ENCODE measurements at regions not wholly inside any gene's neighbourhood (a gene's known extent, or its start where the extent isn't known, plus 50 kb on each side); places are given as distances from the start of the nearest gene placed in this dataset.

DNA sequence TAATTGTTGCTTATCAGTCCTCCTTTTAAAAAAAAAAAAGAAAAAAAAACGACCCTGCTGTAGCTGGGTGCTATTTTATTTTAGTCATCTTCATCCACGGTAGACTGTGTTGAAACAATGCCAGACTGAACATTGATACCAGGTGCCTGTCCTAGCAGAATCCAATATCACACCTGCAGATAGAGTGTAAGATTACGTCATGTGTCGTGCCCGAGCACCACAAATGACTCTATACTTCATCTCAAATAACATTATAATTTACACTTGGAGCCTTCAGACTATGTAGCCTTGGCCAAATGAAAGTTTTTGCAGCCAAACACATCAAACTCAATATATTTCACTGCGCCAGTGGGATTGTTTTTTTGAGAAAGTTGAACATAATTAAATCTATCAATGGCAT lies 410.6 kb downstream of the FGF9 start:
- TF ChIP-seq MYC (IDR thresholded peaks at IDR 0.05; ENCODE audit: low read depth, low read length) (no peak), MAX (IDR thresholded peaks at IDR 0.05; ENCODE audit: low read depth, low read length) (no peak), CTCF (IDR thresholded peaks at IDR 0.05; ENCODE audit: low read depth, low read length) (no peak), POLR2A (IDR thresholded peaks at IDR 0.05; ENCODE audit: extremely low read depth, insufficient read length) (no peak)
- no peak for DNase-seq (ENCODE audit: low read depth)
- no peak overlapping the region for H3K4me3 ChIP-seq (ENCODE audit: low read depth, low read length)

DNA sequence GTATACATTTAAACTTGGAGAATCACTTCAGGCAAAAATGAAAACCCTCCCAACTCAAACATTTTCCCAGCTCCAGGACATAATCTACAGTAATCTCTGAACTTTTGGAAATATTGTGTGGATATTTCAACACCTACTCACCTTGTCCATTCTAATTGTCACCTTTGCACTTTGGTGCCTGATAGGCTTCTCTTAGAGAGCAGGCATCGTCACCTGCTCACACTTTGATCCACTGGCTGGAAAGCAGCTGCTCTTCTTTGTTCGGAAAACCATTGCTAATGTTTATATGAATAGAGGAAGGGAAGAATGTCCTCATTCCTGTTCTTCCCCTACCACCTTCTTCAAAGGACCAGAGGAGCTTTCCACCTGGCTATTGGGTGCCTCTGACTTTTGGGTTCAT lies 411.2 kb downstream of the FGF9 start:
- TF ChIP-seq MYC (IDR thresholded peaks at IDR 0.05; ENCODE audit: low read depth, low read length): no peak
- no peak overlapping the region for H3K4me3 ChIP-seq (ENCODE audit: low read depth, low read length)
- no peak for DNase-seq (ENCODE audit: low read depth)

GRCh38 chr13:22082437-22083100 lies 411.7 kb downstream of the FGF9 start:
- H3K4me3 ChIP-seq (ENCODE audit: low read depth, low read length): no peak overlapping the region
- no peak for TF ChIP-seq CTCF (IDR thresholded peaks at IDR 0.05; ENCODE audit: low read depth, low read length)
- no peak for TF ChIP-seq POLR2A (IDR thresholded peaks at IDR 0.05; ENCODE audit: extremely low read depth, insufficient read length)
- no peak for TF ChIP-seq MAX (IDR thresholded peaks at IDR 0.05; ENCODE audit: low read depth, low read length)
- no peak for TF ChIP-seq MYC (IDR thresholded peaks at IDR 0.05; ENCODE audit: low read depth, low read length)
- no peak for DNase-seq (ENCODE audit: low read depth)

DNA sequence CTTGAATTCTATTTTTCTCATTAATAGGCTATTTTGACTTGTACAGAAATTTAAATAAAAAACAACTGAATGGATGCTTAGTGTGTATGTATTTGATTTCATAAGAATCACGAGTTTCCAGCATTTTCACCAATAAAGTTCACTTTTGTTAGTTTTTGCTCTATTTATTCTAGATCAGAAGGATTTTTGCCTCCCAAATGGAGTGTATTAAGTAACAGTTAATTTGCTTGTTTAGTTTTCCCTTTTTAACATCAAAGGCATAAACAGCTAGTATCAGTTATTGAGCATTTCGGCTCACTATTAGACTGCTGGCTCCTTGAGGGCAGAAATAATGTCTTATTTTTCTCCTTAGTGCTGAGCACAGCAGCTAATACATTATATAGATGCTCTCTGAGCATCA lies 414.1 kb downstream of the FGF9 start:
- no peak overlapping the region for H3K4me3 ChIP-seq (ENCODE audit: low read depth, low read length)
- TF ChIP-seq POLR2A (IDR thresholded peaks at IDR 0.05; ENCODE audit: extremely low read depth, insufficient read length) (no peak), MYC (IDR thresholded peaks at IDR 0.05; ENCODE audit: low read depth, low read length) (no peak), MAX (IDR thresholded peaks at IDR 0.05; ENCODE audit: low read depth, low read length) (no peak), CTCF (IDR thresholded peaks at IDR 0.05; ENCODE audit: low read depth, low read length) (no peak)
- DNase-seq (ENCODE audit: low read depth): no peak

GRCh38 chr13:22086597-22087330 lies 415.9 kb downstream of the FGF9 start:
- TF ChIP-seq CTCF (IDR thresholded peaks at IDR 0.05; ENCODE audit: low read depth, low read length) (no peak), MAX (IDR thresholded peaks at IDR 0.05; ENCODE audit: low read depth, low read length) (no peak), POLR2A (IDR thresholded peaks at IDR 0.05; ENCODE audit: extremely low read depth, insufficient read length) (no peak), MYC (IDR thresholded peaks at IDR 0.05; ENCODE audit: low read depth, low read length) (no peak)
- H3K4me3 ChIP-seq (ENCODE audit: low read depth, low read length): no peak overlapping the region
- DNase-seq (ENCODE audit: low read depth): no peak

- no peak for DNase-seq (ENCODE audit: low read depth)
These were observed 419.2 kb downstream of the FGF9 start for GRCh38 chr13:22090106-22090505.

More at GRCh38 chr13:22090106-22090505, 419.2 kb downstream of the FGF9 start:
- no peak overlapping the region for H3K4me3 ChIP-seq (ENCODE audit: low read depth, low read length)
- TF ChIP-seq MAX (IDR thresholded peaks at IDR 0.05; ENCODE audit: low read depth, low read length): no peak
- no peak for TF ChIP-seq MYC (IDR thresholded peaks at IDR 0.05; ENCODE audit: low read depth, low read length)
- no peak for TF ChIP-seq CTCF (IDR thresholded peaks at IDR 0.05; ENCODE audit: low read depth, low read length)
- TF ChIP-seq POLR2A (IDR thresholded peaks at IDR 0.05; ENCODE audit: extremely low read depth, insufficient read length): no peak
